ENCODE measurements at regions not wholly inside any gene's neighbourhood (a gene's known extent, or its start where the extent isn't known, plus 50 kb on each side); places are given as distances from the start of the nearest gene placed in this dataset.
A peak's percentile ranks its signal among the peaks of the same experiment; 100 is the strongest.

- no peak for TF ChIP-seq CTCF (IDR thresholded peaks at IDR 0.05; ENCODE audit: insufficient read depth, low read depth, low read length, missing control alignments)
- no peak overlapping the region for H3K4me3 ChIP-seq (ENCODE audit: low read length)
- DNase-seq (ENCODE audit: low read depth), result no peak
Measured at GRCh38 chr3:13161021-13161759, 88.0 kb upstream of the IQSEC1 start.

GRCh38 chr3:13160619-13161018, 87.4 kb upstream of the IQSEC1 start:
- no peak for TF ChIP-seq CTCF (IDR thresholded peaks at IDR 0.05; ENCODE audit: insufficient read depth, low read depth, low read length, missing control alignments)
- no peak for DNase-seq (ENCODE audit: low read depth)
- H3K4me3 ChIP-seq (ENCODE audit: low read length), result no peak overlapping the region

- no peak overlapping the region for H3K4me3 ChIP-seq (ENCODE audit: low read length)
- peak; percentile 44 for DNase-seq (ENCODE audit: low read depth)
- no peak for TF ChIP-seq CTCF (IDR thresholded peaks at IDR 0.05; ENCODE audit: insufficient read depth, low read depth, low read length, missing control alignments)
Measured at GRCh38 chr3:13159890-13160289, 86.7 kb upstream of the IQSEC1 start.

GRCh38 chr3:13158871-13159270, 85.6 kb upstream of the IQSEC1 start:
- H3K4me3 ChIP-seq (ENCODE audit: low read length), result no peak overlapping the region
- no peak for TF ChIP-seq CTCF (IDR thresholded peaks at IDR 0.05; ENCODE audit: insufficient read depth, low read depth, low read length, missing control alignments)
- DNase-seq (ENCODE audit: low read depth), result no peak

- no peak for DNase-seq (ENCODE audit: low read depth)
- H3K4me3 ChIP-seq (ENCODE audit: low read length), result no peak overlapping the region
- no peak for TF ChIP-seq CTCF (IDR thresholded peaks at IDR 0.05; ENCODE audit: insufficient read depth, low read depth, low read length, missing control alignments)
Measured at GRCh38 chr3:13158408-13158807, 85.2 kb upstream of the IQSEC1 start.

- TF ChIP-seq CTCF (IDR thresholded peaks at IDR 0.05; ENCODE audit: insufficient read depth, low read depth, low read length, missing control alignments), result no peak
- no peak overlapping the region for H3K4me3 ChIP-seq (ENCODE audit: low read length)
- DNase-seq (ENCODE audit: low read depth), result no peak
Measured at GRCh38 chr3:13157986-13158385, 84.8 kb upstream of the IQSEC1 start.
